Osteoblast (primary cell): ENCODE measurements at regions not wholly inside any gene's neighbourhood (a gene's known extent, or its start where the extent isn't known, plus 50 kb on each side); places are given as distances from the start of the nearest gene placed in this dataset.

ENCODE experiments used
- DNase-seq: peaks from one replicate; pipeline ENCODE4 v3.0.0; 2011; ENCODE audit warnings: low spot score, mixed read lengths; ENCODE audit not compliant: insufficient read length; ENCODE audit errors: missing footprints
- H2AFZ ChIP-seq: 2 replicates; pipeline ENCODE4 v1.6.0; 2011; ENCODE audit warnings: mild to moderate bottlenecking, low read length
- H3K27ac ChIP-seq: 2 replicates; pipeline ENCODE4 v1.5.1; 2011; ENCODE audit warnings: mild to moderate bottlenecking, low read depth, low read length, moderate library complexity
- H3K27me3 ChIP-seq: 2 replicates; pipeline ENCODE4 v1.6.0; 2012; ENCODE audit warnings: mild to moderate bottlenecking, control low read depth, inconsistent platforms, low read length, moderate library complexity; ENCODE audit not compliant: insufficient read depth
- H3K36me3 ChIP-seq: 2 replicates; pipeline ENCODE4 v1.5.1; 2011; ENCODE audit warnings: mild to moderate bottlenecking, low read length, control low read depth, moderate library complexity; ENCODE audit not compliant: insufficient read depth
- H3K4me1 ChIP-seq: 2 replicates; pipeline ENCODE4 v1.5.1; 2011; ENCODE audit warnings: mild to moderate bottlenecking, low read length, control low read depth, moderate library complexity; ENCODE audit not compliant: insufficient read depth
- H3K4me2 ChIP-seq: 2 replicates; pipeline ENCODE4 v1.6.0; 2011; ENCODE audit warnings: mild to moderate bottlenecking, low read length; ENCODE audit not compliant: insufficient read depth
- H3K4me3 ChIP-seq: fragments of 200-600 bp; sonication (generic); 3 replicates; pipeline ENCODE4 v1.5.1; 2012; ENCODE audit warnings: mild to moderate bottlenecking, low read length, inconsistent platforms; ENCODE audit not compliant: insufficient read depth
- H3K79me2 ChIP-seq: 2 replicates; pipeline ENCODE4 v1.6.0; 2012; ENCODE audit warnings: mild to moderate bottlenecking, low read length, control low read depth, inconsistent platforms; ENCODE audit not compliant: insufficient read depth
- H3K9me3 ChIP-seq: 2 replicates; pipeline ENCODE4 v1.5.1; 2011; ENCODE audit warnings: low read depth, low read length, control low read depth
- H4K20me1 ChIP-seq: 2 replicates; pipeline ENCODE4 v1.6.0; 2012; ENCODE audit warnings: mild to moderate bottlenecking, low read length, control low read depth; ENCODE audit not compliant: insufficient read depth
- CTCF ChIP-seq: IDR thresholded peaks from 2 replicates; pipeline ENCODE4 v1.5.1; 2011; ENCODE audit warnings: mild to moderate bottlenecking, low read depth, low read length, moderate library complexity; ENCODE audit errors: extremely low read depth

GRCh38 chr21:19998453-19998852 is 999.8 kb upstream of the NCAM2 start:
- H3K79me2 ChIP-seq = no peaks in the 10 kb centered on the region
- no peaks in the 10 kb centered on the region for H3K27me3 ChIP-seq
- no peaks in the 10 kb centered on the region for H3K36me3 ChIP-seq
- no peaks in the 10 kb centered on the region for H3K4me1 ChIP-seq
- no peak overlapping the region for H3K4me2 ChIP-seq
- peaks cover 3% of the 10 kb centered on the region for H3K9me3 ChIP-seq
- H4K20me1 ChIP-seq = no peaks in the 10 kb centered on the region
- H2AFZ ChIP-seq = no peak overlapping the region
- TF ChIP-seq CTCF = no peak
- H3K4me3 ChIP-seq = no peak overlapping the region
- H3K27ac ChIP-seq = no peak overlapping the region
- DNase-seq = no peak

- Histone ChIP-seq H3K4me2 (no peak overlapping the region), H3K27me3 (no peaks in the 10 kb centered on the region), H3K36me3 (no peaks in the 10 kb centered on the region), H3K4me1 (no peaks in the 10 kb centered on the region), H3K27ac (no peak overlapping the region), H2AFZ (no peak overlapping the region), H3K4me3 (no peak overlapping the region), H3K9me3 (peaks cover 3% of the 10 kb centered on the region), H4K20me1 (no peaks in the 10 kb centered on the region), H3K79me2 (no peaks in the 10 kb centered on the region)
- no peak for DNase-seq
- no peak for TF ChIP-seq CTCF
Measured at GRCh38 chr21:19999369-20000272, 998.6 kb upstream of the NCAM2 start.

- H3K4me1 ChIP-seq = no peaks in the 10 kb centered on the region
- H3K27me3 ChIP-seq = no peaks in the 10 kb centered on the region
- no peaks in the 10 kb centered on the region for H3K79me2 ChIP-seq
- no peak overlapping the region for H3K4me3 ChIP-seq
- no peak for DNase-seq
- H3K9me3 ChIP-seq = peaks cover 3% of the 10 kb centered on the region
- H3K27ac ChIP-seq = no peak overlapping the region
- H4K20me1 ChIP-seq = no peaks in the 10 kb centered on the region
- H3K4me2 ChIP-seq = no peak overlapping the region
- no peak overlapping the region for H2AFZ ChIP-seq
- no peak for TF ChIP-seq CTCF
- no peaks in the 10 kb centered on the region for H3K36me3 ChIP-seq
Measured at GRCh38 chr21:20004367-20004766, 993.8 kb upstream of the NCAM2 start.

GRCh38 chr21:20010691-20011200 is 987.5 kb upstream of the NCAM2 start:
- no peak for DNase-seq
- Histone ChIP-seq H3K9me3 (no peaks in the 10 kb centered on the region), H3K4me2 (no peak overlapping the region), H4K20me1 (no peaks in the 10 kb centered on the region), H2AFZ (no peak overlapping the region), H3K4me3 (no peak overlapping the region), H3K36me3 (no peaks in the 10 kb centered on the region), H3K4me1 (no peaks in the 10 kb centered on the region), H3K79me2 (no peaks in the 10 kb centered on the region), H3K27ac (no peak overlapping the region), H3K27me3 (no peaks in the 10 kb centered on the region)
- TF ChIP-seq CTCF = no peak
